HL-60 (cell line): ENCODE measurements at regions not wholly inside any gene's neighbourhood (a gene's known extent, or its start where the extent isn't known, plus 50 kb on each side); places are given as distances from the start of the nearest gene placed in this dataset.

Experiments used
- CTCF ChIP-seq: IDR thresholded peaks from one replicate; pipeline ENCODE4 v1.5.1; 2011; ENCODE audit warnings: low read length, control low read depth, inconsistent platforms; ENCODE audit not compliant: insufficient read depth
- GABPA ChIP-seq: IDR thresholded peaks from 2 replicates; pipeline ENCODE4 v1.6.1; 2012; ENCODE audit warnings: low read depth
- POLR2AphosphoS5 ChIP-seq: IDR thresholded peaks from 2 replicates; pipeline ENCODE4 v1.6.1; 2012; ENCODE audit warnings: low read depth
- REST ChIP-seq: IDR thresholded peaks from 2 replicates; pipeline ENCODE4 v1.6.1; 2012; ENCODE audit warnings: low read depth; ENCODE audit not compliant: insufficient replicate concordance
- SPI1 ChIP-seq: IDR thresholded peaks from 2 replicates; pipeline ENCODE4 v1.6.1; 2012; ENCODE audit warnings: low read depth, mild to moderate bottlenecking, borderline replicate concordance

GRCh38 chr16:26658486-26658885 lies 408.2 kb upstream of the C16orf82 start:
- TF ChIP-seq GABPA (no peak), CTCF (no peak), REST (no peak), POLR2AphosphoS5 (no peak), SPI1 (no peak)
